ENCODE measurements at regions not wholly inside any gene's neighbourhood (a gene's known extent, or its start where the extent isn't known, plus 50 kb on each side); places are given as distances from the start of the nearest gene placed in this dataset.
A peak's percentile ranks its signal among the peaks of the same experiment; 100 is the strongest.

DNA sequence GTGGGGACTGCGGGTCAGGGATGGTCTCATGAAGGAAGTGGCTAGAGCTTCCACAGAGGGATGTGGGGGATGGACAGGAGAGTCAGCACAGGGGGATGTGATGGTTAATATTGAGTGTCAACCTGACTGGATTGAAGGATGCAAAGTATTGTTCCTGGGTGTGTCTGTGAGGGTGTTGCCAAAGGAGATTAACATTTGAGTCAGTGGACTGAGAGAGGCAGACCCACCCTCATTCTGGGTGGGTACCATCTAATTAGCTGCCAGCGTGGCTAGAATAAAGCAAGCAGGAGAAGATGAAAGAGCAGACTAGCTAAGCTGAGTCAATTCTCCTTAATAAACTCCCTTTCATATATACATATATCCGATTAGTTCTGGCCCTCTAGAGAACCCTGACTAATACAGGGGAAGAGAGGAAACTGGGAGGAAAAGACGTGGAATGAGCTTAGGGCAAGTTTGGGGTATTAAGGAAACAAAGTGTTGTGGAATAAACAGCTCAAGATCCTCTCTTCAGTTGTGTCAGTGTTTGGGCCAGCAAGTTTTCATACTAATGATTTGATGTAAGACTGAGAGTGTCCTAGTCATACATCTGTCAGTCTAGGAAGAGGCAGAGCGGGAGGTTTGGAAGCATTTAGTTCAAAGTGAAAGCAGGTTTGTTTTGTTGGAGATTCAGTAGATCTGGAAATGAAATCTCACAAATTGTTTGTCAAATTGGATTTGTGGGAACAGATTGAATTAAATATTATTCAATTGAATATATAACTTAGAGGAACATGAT lies 135.2 kb upstream of the NT5C1B start:
- no peaks in the 10 kb centered on the region for H3K9me3 ChIP-seq
- no peak for TF ChIP-seq POLR2A (IDR thresholded peaks at IDR 0.05)
- TF ChIP-seq, protein P1, sequence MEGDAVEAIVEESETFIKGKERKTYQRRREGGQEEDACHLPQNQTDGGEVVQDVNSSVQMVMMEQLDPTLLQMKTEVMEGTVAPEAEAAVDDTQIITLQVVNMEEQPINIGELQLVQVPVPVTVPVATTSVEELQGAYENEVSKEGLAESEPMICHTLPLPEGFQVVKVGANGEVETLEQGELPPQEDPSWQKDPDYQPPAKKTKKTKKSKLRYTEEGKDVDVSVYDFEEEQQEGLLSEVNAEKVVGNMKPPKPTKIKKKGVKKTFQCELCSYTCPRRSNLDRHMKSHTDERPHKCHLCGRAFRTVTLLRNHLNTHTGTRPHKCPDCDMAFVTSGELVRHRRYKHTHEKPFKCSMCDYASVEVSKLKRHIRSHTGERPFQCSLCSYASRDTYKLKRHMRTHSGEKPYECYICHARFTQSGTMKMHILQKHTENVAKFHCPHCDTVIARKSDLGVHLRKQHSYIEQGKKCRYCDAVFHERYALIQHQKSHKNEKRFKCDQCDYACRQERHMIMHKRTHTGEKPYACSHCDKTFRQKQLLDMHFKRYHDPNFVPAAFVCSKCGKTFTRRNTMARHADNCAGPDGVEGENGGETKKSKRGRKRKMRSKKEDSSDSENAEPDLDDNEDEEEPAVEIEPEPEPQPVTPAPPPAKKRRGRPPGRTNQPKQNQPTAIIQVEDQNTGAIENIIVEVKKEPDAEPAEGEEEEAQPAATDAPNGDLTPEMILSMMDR (IDR thresholded peaks at IDR 0.05): no peak
- H3K27me3 ChIP-seq: no peaks in the 10 kb centered on the region
- no peak overlapping the region for H3K27ac ChIP-seq
- H3K4me1 ChIP-seq: peaks cover 0 to 14% (median 0%) of the 10 kb centered on the region in 12 donors
- intact Hi-C loops (cut with DNase I): no loop called here
- H3K4me3 ChIP-seq: no peak overlapping the region
- ATAC-seq (no peak), DNase-seq (no peak)
- H3K36me3 ChIP-seq: no peaks in the 10 kb centered on the region
- WGBS, 4 donors: 84 to 89% (median 85%) methylated on average over 5 of the region's 5 CpGs

GRCh38 chr2:18723219-18723618 lies 133.8 kb upstream of the NT5C1B start:
- H3K27ac ChIP-seq: no peak overlapping the region
- WGBS, 4 donors: 94 to 97% (median 97%) methylated on average over 4 of the region's 4 CpGs
- intact Hi-C loops (cut with DNase I): no loop called here
- DNase-seq (no peak), ATAC-seq (no peak)
- peaks cover 0 to 14% (median 0%) of the 10 kb centered on the region in 12 donors for H3K4me1 ChIP-seq
- no peaks in the 10 kb centered on the region for H3K36me3 ChIP-seq
- no peak overlapping the region for H3K4me3 ChIP-seq
- TF ChIP-seq, protein P1 (IDR thresholded peaks at IDR 0.05): no peak
- TF ChIP-seq POLR2A (IDR thresholded peaks at IDR 0.05): no peak
- no peaks in the 10 kb centered on the region for H3K9me3 ChIP-seq
- no peaks in the 10 kb centered on the region for H3K27me3 ChIP-seq

GRCh38 chr2:18722101-18722500 lies 132.7 kb upstream of the NT5C1B start:
- Histone ChIP-seq H3K4me3 (no peak overlapping the region), H3K36me3 (no peaks in the 10 kb centered on the region), H3K27me3 (no peaks in the 10 kb centered on the region), H3K9me3 (no peaks in the 10 kb centered on the region), H3K4me1 (peaks cover 0 to 14% (median 0%) of the 10 kb centered on the region in 12 donors), H3K27ac (peak overlapping the region in 4 of 12 donors; percentile 18 to 40 (median 34))
- intact Hi-C loops (cut with DNase I): no loop called here
- WGBS, 4 donors: 84 to 92% (median 87%) methylated on average over 2 of the region's 2 CpGs
- DNase-seq: no peak
- TF ChIP-seq, protein P1 (IDR thresholded peaks at IDR 0.05): no peak
- TF ChIP-seq POLR2A (IDR thresholded peaks at IDR 0.05): no peak
- no peak for ATAC-seq

GRCh38 chr2:18721038-18721922 lies 131.9 kb upstream of the NT5C1B start:
- 55 to 67% (median 63%) methylated on average over 10 of the region's 10 CpGs for WGBS, 4 donors
- H3K4me3 ChIP-seq: no peak overlapping the region
- TF ChIP-seq, protein P1 (IDR thresholded peaks at IDR 0.05): no peak
- TF ChIP-seq POLR2A (IDR thresholded peaks at IDR 0.05): no peak
- no peak for DNase-seq
- no peaks in the 10 kb centered on the region for H3K27me3 ChIP-seq
- H3K27ac ChIP-seq: peak overlapping the region in 4 of 12 donors; percentile 18 to 40 (median 34)
- peaks cover 0 to 14% (median 0%) of the 10 kb centered on the region in 12 donors for H3K4me1 ChIP-seq
- no peaks in the 10 kb centered on the region for H3K9me3 ChIP-seq
- no peaks in the 10 kb centered on the region for H3K36me3 ChIP-seq
- intact Hi-C loops (cut with DNase I): no loop called here
- peak; percentile 42 to 73 (median 54) for ATAC-seq

All from heart left ventricle (tissue), 16 donors.